MM.1S (cell line): ENCODE measurements at regions not wholly inside any gene's neighbourhood (a gene's known extent, or its start where the extent isn't known, plus 50 kb on each side); places are given as distances from the start of the nearest gene placed in this dataset.

Source experiments
- CTCF ChIP-seq: fragments of 300-600 bp; sonication (generic); IDR thresholded peaks from 2 replicates; pipeline ENCODE4 v1.5.1; 2016; ENCODE audit warnings: antibody characterized with exemption, low read length, mixed read lengths
- EZH2 ChIP-seq: fragments of 300-600 bp; sonication (generic); optimal IDR thresholded peaks from 2 replicates; pipeline ENCODE3; 2017; ENCODE audit warnings: low read depth, mild to moderate bottlenecking, antibody characterized with exemption, low read length, mixed read lengths
- EZH2phosphoT487 ChIP-seq: fragments of 300-600 bp; sonication (generic); IDR thresholded peaks from 2 replicates; pipeline ENCODE4 v1.6.1; 2018; ENCODE audit warnings: antibody characterized with exemption, low read length

GRCh38 chr6:106773522-106773921 is 144.1 kb downstream of the QRSL1 start:
- TF ChIP-seq CTCF (no peak), EZH2phosphoT487 (no peak), EZH2 (no peak)
